GM21717 (cell line): ENCODE measurements at regions not wholly inside any gene's neighbourhood (a gene's known extent, or its start where the extent isn't known, plus 50 kb on each side); places are given as distances from the start of the nearest gene placed in this dataset.
"Not testable (repeated sequence)": the region's sequence is repeated elsewhere in the genome, so short reads cannot be mapped to it uniquely, and the experiment has no call there.

ENCODE experiments used
- ATAC-seq: cut with Tn5 transposase; IDR thresholded peaks from one replicate; pipeline ENCODE4 v1.9.1; 2021; ENCODE audit warnings: mild to moderate bottlenecking, moderate library complexity; ENCODE audit not compliant: unreplicated experiment

DNA sequence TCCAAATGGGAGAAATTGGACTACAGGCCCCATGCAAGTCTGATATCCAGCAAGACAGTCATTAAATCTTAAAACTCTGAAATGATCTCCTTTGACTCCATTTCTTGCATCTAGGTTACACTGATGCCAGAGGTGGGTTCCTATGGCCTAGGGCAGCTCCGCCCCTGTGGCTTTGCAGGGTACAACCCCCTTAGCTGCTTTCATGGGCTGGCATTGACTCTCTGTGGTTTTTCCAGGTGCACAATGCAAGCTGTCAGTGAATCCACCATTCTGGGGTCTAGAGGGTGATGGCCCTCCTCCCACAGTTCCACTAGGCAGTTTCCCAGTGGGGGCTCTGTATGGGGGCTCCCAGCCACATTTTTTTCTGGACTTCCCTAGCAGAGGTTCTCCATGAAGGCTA is 228.5 kb upstream of the ADAMTS3 start:
- no peak for ATAC-seq

- ATAC-seq: no peak
Observed at GRCh38 chr4:72791054-72791453, 222.0 kb upstream of the ADAMTS3 start.

DNA sequence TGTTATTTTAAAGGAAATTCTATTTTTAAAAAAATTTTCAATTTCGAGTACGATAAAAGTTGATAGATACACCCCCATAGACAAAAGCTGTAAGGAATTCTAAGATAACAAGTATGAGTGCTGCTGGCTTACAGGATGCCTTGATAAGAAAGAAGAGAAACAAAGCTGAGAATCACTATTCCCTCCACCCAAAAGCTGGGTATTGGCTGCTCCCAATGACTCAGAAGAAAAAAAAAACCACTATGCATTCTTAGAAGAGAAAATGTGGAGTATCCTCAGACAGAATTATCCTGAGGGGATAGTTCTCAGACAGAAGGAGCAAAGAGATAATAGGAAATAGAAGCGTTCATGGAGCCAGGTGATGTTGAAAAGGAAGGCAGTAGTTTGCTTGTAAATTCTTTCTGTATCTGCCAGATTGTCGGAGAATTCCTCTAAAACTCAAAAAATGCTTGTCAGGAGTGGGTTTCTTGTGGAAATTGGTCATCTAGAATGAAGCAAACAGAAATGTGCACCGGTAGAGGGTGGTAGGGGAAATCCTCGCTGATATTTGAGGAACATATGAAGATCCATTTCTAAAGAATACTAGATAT is 217.5 kb upstream of the ADAMTS3 start:
- no peak for ATAC-seq

DNA sequence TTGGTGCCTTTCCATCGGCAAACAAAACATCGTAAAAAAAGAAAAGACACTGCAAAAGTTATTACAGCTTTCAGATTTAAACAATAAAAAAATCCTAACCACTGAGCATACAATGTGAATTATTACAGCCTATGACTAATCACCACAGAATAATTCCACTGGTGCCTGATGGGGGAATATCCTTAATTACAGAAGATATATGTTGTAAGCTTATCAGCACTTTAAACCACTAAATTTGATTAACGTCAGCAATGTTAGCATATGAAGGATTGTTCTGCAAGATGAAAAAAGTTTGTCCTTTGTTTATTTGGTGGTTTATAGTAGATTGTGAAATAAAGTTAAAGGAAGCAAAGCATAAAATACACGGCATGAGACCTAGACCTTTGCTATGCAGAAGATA is 210.2 kb upstream of the ADAMTS3 start:
- no peak for ATAC-seq

DNA sequence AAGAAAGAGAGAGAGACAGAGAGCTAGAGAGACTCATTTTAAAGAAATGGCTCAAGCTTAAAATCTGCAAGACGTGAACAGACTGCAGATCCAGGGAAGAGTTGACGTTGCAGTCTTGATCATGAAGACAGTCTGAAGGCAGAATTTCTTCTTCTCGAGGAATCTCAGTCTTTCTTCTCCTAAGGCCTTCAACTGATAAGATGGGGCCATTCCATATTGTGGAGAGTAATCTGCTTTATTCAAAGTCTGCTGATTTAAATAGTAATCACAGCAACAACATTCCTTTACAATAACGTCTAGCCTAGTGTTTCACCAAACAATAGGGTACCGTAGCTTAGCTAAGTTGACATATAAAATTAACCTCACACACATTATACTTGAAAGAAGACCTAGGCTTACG is 208.4 kb upstream of the ADAMTS3 start:
- no peak for ATAC-seq

- no peak for ATAC-seq
Observed at GRCh38 chr4:72770708-72771107, 201.7 kb upstream of the ADAMTS3 start.

DNA sequence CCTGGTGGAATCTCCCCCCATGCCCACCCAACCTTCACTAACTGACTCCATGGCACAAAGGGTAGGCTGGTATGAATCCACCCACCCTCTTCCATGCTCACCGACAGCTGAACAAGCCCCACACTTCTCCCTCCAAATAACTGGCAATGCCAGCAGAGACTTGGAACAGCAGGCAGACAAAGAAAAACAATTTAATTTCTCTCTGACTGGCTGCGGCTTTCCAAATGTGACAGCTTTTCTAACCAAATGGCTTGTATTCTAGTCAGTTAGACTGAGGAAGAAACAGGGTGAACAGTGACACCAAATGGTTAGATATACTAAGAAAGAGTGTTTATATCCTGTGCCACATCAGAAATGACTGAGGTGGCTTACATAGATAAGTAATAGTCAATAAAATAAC is 199.3 kb upstream of the ADAMTS3 start:
- ATAC-seq: no peak

DNA sequence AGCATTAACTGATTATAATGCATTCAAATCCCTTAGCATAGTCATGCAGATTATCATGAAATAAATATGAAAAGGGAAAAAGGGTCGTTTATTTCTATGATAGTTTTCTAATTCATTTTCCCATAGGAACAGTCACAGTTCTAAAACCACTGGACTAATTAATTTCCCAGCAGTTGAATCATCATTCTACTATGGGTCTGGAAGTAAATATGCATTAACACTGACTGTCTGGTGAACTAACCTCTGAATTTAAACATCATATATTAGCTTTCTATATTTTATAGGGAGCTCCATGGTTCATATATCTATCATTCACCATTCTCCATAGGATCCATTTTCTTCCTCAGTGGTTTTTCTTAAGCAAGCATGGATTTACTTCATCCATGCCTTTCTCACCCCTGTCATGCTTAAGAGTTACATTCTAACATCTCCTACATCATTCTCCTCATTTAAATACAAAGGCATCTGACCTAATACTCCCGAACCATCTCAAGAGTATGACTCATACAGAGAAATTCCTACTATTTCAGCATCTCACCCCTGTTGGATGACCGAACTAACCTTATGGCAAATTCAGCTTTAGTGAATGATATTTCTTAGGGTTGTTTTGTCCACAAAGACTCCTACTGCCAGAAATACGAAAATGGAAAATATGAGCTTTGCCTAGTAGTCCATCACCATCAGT is 198.7 kb upstream of the ADAMTS3 start:
- no peak for ATAC-seq

DNA sequence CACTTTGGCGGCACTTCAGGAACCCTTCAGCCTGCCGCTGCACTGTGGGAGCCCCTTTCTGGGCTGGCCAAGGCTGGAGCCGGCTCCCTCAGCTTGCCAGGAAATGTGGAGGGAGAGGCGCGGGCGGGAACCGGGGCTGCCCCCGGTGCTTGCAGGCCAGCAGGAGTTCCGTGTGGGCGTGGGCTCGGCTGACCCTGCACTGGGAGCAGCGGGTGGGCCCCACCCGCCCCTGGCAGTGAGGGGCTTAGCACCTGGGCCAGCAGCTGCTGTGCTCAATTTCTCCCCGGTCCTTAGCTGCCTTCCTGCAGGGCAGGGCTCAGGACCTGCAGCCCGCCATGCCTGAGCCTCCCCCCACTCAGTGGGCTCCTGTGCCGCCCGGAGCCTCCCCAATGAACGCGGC is 196.8 kb upstream of the ADAMTS3 start:
- ATAC-seq: not testable (repeated sequence)

GRCh38 chr4:72761368-72762038 is 192.5 kb upstream of the ADAMTS3 start:
- no peak for ATAC-seq

DNA sequence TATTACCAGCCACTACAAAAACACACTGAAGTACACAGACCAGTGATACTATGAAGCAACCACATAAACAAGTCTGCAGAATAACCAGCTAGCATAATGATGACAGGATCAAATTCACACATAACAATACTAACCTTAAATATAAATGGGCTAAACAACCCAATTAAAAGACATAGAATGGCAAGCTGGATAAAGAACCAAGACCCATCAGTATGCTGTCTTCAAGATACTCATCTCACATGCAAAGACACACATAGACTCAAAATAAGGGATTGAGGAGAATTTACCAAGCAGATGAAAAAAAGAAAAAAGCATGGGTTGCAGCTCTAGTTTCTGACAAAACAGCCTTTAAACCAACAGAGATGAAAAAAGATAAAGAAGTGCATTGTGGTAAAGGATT is 184.4 kb upstream of the ADAMTS3 start:
- not testable (repeated sequence) for ATAC-seq

DNA sequence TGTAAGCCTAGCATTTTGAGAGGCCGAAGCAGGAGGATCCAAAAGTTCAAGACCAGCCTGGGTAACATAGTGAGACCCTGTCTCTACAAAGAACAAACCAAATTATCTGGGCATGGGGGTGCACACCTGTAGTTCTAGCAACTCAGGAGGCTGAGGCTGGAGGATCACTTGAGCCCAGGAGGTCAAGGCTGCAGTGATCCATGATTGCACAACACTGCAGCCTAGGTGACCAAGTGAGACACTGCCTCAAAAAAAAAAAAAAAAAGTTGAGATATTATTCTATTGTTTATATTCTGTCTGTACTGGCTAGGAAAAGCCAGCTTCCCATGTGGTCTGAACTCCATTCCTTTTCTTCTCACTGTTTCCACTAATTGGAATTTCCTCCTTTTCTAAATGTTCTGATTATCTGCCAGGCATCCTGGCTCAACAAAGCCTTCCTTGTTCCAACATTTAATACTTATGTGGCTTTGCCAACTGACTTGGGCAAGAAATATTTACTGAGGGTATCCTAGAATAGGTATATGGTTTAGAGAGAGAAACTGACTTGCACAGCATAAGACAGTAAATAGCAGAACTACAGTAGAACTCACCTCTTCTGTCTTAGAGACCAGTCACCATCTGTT is 175.2 kb upstream of the ADAMTS3 start:
- ATAC-seq: no peak

- ATAC-seq: no peak
Observed at GRCh38 chr4:72743078-72743477, 174.1 kb upstream of the ADAMTS3 start.

- no peak for ATAC-seq
Observed at GRCh38 chr4:72715299-72715698, 146.3 kb upstream of the ADAMTS3 start.

GRCh38 chr4:72714482-72715279 is 145.7 kb upstream of the ADAMTS3 start:
- ATAC-seq: no peak

- no peak for ATAC-seq
Observed at GRCh38 chr4:72712997-72713396, 144.0 kb upstream of the ADAMTS3 start.

DNA sequence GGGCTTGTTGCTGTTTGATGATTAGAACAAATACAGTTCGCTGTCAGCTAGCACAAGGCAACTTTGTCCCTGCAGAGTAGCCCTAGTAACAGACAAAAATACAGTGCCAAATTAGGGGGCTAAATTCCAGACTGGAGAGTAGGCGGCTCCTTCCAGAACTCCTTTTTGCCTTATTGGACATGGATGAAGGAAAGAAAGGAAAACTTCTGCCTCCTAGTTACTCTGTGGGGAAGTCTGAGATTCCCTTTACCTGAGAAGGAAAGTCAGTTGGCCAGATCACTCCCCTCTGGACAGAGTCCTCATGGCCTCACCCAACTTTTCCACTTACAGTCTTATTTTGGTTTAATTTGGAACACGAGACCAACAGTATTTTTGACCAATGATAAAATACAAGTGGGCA is 140.5 kb upstream of the ADAMTS3 start:
- ATAC-seq: no peak

- no peak for ATAC-seq
Observed at GRCh38 chr4:72706684-72707083, 137.7 kb upstream of the ADAMTS3 start.

DNA sequence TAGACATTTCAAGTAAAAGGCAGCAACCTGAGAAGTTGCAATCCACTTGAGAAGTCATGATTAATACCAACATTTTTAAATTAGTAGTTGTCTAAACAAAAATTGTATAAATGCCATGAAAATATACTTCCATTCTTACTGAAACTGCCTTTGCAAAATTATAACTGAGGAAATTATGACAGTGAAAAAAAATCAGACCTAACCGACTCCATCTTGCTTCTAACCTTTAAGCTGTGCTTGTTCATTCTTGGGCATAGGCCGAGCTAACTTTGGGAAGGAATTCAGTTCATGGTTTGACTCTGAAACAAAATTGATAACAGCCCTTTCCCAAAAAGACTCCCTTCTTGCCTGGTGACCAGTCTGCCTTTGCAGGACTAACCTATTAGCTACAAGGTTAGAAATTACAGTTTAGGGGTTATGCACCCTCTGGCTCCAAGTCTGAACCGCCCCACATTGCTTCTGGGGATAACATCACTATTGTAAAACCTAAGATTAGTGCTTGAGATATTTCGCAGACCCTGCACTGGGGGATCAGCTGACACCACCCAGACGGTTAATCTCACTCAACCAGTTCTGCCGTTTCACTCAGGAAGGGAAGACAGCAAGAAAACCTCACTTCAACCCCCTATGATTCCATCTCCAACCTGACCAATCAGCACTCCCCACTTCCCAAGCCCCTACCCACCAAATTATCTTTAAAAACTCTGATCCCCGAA is 136.1 kb upstream of the ADAMTS3 start:
- not testable (repeated sequence) for ATAC-seq

- ATAC-seq: no peak
Observed at GRCh38 chr4:72702948-72703347, 133.9 kb upstream of the ADAMTS3 start.
